Upper lobe of right lung (tissue), 1 donor: ENCODE measurements at regions not wholly inside any gene's neighbourhood (a gene's known extent, or its start where the extent isn't known, plus 50 kb on each side); places are given as distances from the start of the nearest gene placed in this dataset.
"Not testable (repeated sequence)": the region's sequence is repeated elsewhere in the genome, so short reads cannot be mapped to it uniquely, and the experiment has no call there.

Experiments used
- ATAC-seq: fragments of 200-7000 bp; cut with Tn5 transposase; one replicate; pipeline ENCODE4 v1.9.1; 2020; ENCODE audit warnings: mild to moderate bottlenecking, moderate library complexity
- DNase-seq: peaks from one replicate; pipeline ENCODE4 v3.0.0-alpha.2; 2020
- H3K27ac ChIP-seq: fragments of 200-600 bp; one replicate; pipeline ENCODE4 v1.8.0; 2022
- H3K27me3 ChIP-seq: fragments of 200-600 bp; one replicate; pipeline ENCODE4 v1.8.0; 2022; ENCODE audit warnings: mild to moderate bottlenecking
- H3K36me3 ChIP-seq: fragments of 200-600 bp; one replicate; pipeline ENCODE4 v1.8.0; 2022
- H3K4me1 ChIP-seq: fragments of 200-600 bp; one replicate; pipeline ENCODE4 v1.8.0; 2022
- H3K4me3 ChIP-seq: fragments of 200-600 bp; one replicate; pipeline ENCODE4 v1.8.0; 2022; ENCODE audit warnings: mild to moderate bottlenecking
- H3K9me3 ChIP-seq: fragments of 200-600 bp; one replicate; pipeline ENCODE4 v1.8.0; 2022
- CTCF ChIP-seq: fragments of 200-600 bp; IDR thresholded peaks from one replicate; pipeline ENCODE4 v1.8.0; 2022; ENCODE audit warnings: antibody characterized with exemption
- intact Hi-C: fragments of 100-400 bp; cut with DNase I; formaldehyde crosslinking; loops from one replicate; pipeline ENCODE4 v1.11.0; 2022
- donor health status: DM: no; HTN: yes; CAD: no; lungs with severe emphysema.

GRCh38 chr13:21309542-21310172 is 133.2 kb downstream of the MRPL57 start:
- no peaks in the 10 kb centered on the region for H3K4me1 ChIP-seq
- DNase-seq (no peak), ATAC-seq (no peak)
- no peaks in the 10 kb centered on the region for H3K27me3 ChIP-seq
- H3K9me3 ChIP-seq: no peaks in the 10 kb centered on the region
- no peak overlapping the region for H3K27ac ChIP-seq
- no peak overlapping the region for H3K4me3 ChIP-seq
- H3K36me3 ChIP-seq: no peaks in the 10 kb centered on the region
- intact Hi-C loops: no loop called here
- no peak for TF ChIP-seq CTCF

- Histone ChIP-seq H3K4me3 (no peak overlapping the region), H3K36me3 (no peaks in the 10 kb centered on the region), H3K4me1 (no peaks in the 10 kb centered on the region), H3K9me3 (no peaks in the 10 kb centered on the region), H3K27me3 (no peaks in the 10 kb centered on the region), H3K27ac (no peak overlapping the region)
- DNase-seq: no peak
- no peak for TF ChIP-seq CTCF
- intact Hi-C loops: no loop called here
- ATAC-seq: no peak
Observed at GRCh38 chr13:21310220-21310619, 133.8 kb downstream of the MRPL57 start.

GRCh38 chr13:21314976-21315375 is 138.5 kb downstream of the MRPL57 start:
- H3K9me3 ChIP-seq, H3K36me3 ChIP-seq, intact Hi-C loops, ATAC-seq, H3K27ac ChIP-seq, H3K4me3 ChIP-seq, H3K27me3 ChIP-seq, H3K4me1 ChIP-seq, DNase-seq: not testable (repeated sequence)

- intact Hi-C loops: no loop called here
- H3K27me3 ChIP-seq: no peaks in the 10 kb centered on the region
- no peak for TF ChIP-seq CTCF
Observed at GRCh38 chr13:21316376-21316775, 139.9 kb downstream of the MRPL57 start.

GRCh38 chr13:21318891-21319532 is 140.1 kb downstream of the ZDHHC20 start:
- no peak for ATAC-seq
- no peaks in the 10 kb centered on the region for H3K9me3 ChIP-seq
- TF ChIP-seq CTCF: no peak
- no peak overlapping the region for H3K27ac ChIP-seq
- H3K36me3 ChIP-seq: no peaks in the 10 kb centered on the region
- intact Hi-C loops: no loop called here
- no peaks in the 10 kb centered on the region for H3K4me1 ChIP-seq
- peak overlapping the region; percentile 21 for H3K4me3 ChIP-seq
- peak; percentile 63 for DNase-seq
- H3K27me3 ChIP-seq: no peaks in the 10 kb centered on the region

More at GRCh38 chr13:21316376-21316775, 139.9 kb downstream of the MRPL57 start:
- Histone ChIP-seq H3K27ac (no peak overlapping the region), H3K36me3 (no peaks in the 10 kb centered on the region), H3K4me1 (no peaks in the 10 kb centered on the region), H3K9me3 (no peaks in the 10 kb centered on the region), H3K4me3 (no peak overlapping the region)
- no peak for ATAC-seq
- no peak for DNase-seq

GRCh38 chr13:21319869-21320641 is 139.0 kb downstream of the ZDHHC20 start:
- TF ChIP-seq CTCF: no peak
- ATAC-seq: no peak
- Histone ChIP-seq H3K27me3 (no peaks in the 10 kb centered on the region), H3K9me3 (no peaks in the 10 kb centered on the region), H3K36me3 (no peaks in the 10 kb centered on the region), H3K4me1 (no peaks in the 10 kb centered on the region), H3K4me3 (no peak overlapping the region), H3K27ac (no peak overlapping the region)
- intact Hi-C loops: no loop called here
- DNase-seq: no peak
